GM06990 (cell line): ENCODE measurements at regions not wholly inside any gene's neighbourhood (a gene's known extent, or its start where the extent isn't known, plus 50 kb on each side); places are given as distances from the start of the nearest gene placed in this dataset.

Source experiments
- DNase-seq: peaks from one replicate; pipeline ENCODE4 v3.0.0-alpha.2; 2011; ENCODE audit not compliant: insufficient read length; ENCODE audit errors: extremely low read depth
- H3K27me3 ChIP-seq: replicated peaks from 2 replicates; pipeline ENCODE4 v1.6.0; 2011; ENCODE audit warnings: low read length; ENCODE audit not compliant: control insufficient read depth, insufficient read depth
- H3K36me3 ChIP-seq: 2 replicates; pipeline ENCODE4 v1.5.1; 2011; ENCODE audit warnings: low read length; ENCODE audit not compliant: control insufficient read depth, insufficient read depth
- H3K4me3 ChIP-seq: replicated peaks from 2 replicates; pipeline ENCODE4 v1.5.1; 2011; ENCODE audit warnings: low read depth, mild to moderate bottlenecking, control low read depth, low read length
- CTCF ChIP-seq: IDR thresholded peaks from 2 replicates; pipeline ENCODE4 v1.5.1; 2011; ENCODE audit warnings: low read length, control low read depth, mild to moderate bottlenecking, inconsistent platforms; ENCODE audit not compliant: insufficient read depth, poor library complexity, severe bottlenecking

DNA sequence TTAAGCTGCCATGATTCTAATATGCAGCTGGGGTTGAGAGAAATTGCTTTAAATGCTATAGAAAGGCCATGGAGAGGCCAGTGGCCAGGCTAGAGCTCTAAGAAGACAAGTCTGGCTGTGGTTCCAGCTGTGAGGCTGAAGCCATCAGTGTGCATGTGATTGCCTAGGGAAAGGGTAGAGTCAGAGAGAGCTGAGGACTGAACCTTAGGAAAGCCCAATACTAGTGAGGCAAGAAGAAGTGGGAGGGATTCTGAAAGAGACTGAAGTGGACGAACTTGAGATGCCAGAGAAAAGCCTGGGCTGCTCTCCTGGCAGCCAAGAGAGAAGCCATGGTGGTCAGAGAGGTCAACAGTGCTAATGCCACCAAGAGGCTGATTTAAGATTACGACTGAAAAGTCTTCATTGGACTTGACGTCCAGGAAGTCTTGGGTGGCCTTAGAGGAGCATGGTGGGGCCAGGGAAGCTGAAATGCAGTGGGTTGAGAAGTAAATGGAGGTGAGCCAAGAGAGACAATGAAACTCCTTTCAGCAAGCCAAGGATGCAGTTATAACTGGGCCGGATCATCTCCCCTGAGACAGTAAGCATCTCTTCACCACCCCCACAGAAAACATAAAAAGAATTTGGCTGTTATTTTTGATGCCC, 133.2 kb downstream of the TMEM174 start:
- no peak for DNase-seq
- no peaks in the 10 kb centered on the region for H3K36me3 ChIP-seq
- no peak for TF ChIP-seq CTCF
- H3K4me3 ChIP-seq, result no peak overlapping the region
- H3K27me3 ChIP-seq, result peaks cover 3% of the 10 kb centered on the region

GRCh38 chr5:73305386-73305785, 132.4 kb downstream of the TMEM174 start:
- peaks cover 3% of the 10 kb centered on the region for H3K27me3 ChIP-seq
- no peak for DNase-seq

DNA sequence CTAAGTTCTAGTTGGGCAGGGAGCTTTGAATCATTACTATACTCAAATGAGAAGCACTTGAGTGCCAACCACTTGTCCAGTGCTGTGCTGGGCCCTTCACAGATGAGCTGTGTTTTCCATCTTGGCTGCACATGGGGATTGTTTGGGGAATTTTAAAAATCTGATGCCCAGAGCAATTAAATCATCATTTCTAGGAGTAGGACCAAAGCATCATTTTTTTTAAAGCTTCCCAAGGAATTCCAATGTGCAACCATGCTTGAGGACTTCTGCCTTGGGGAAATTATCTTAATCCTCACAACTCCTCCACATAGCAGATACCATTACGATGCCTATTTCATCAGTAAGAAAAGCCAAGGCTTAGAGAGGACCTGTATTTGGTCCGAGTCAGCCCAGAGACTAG, 131.4 kb downstream of the TMEM174 start:
- TF ChIP-seq CTCF, result no peak
- DNase-seq, result no peak
- no peaks in the 10 kb centered on the region for H3K36me3 ChIP-seq
- peaks cover 3% of the 10 kb centered on the region for H3K27me3 ChIP-seq
- no peak overlapping the region for H3K4me3 ChIP-seq

More at GRCh38 chr5:73305386-73305785, 132.4 kb downstream of the TMEM174 start:
- Histone ChIP-seq H3K4me3 (no peak overlapping the region), H3K36me3 (no peaks in the 10 kb centered on the region)
- no peak for TF ChIP-seq CTCF

DNA sequence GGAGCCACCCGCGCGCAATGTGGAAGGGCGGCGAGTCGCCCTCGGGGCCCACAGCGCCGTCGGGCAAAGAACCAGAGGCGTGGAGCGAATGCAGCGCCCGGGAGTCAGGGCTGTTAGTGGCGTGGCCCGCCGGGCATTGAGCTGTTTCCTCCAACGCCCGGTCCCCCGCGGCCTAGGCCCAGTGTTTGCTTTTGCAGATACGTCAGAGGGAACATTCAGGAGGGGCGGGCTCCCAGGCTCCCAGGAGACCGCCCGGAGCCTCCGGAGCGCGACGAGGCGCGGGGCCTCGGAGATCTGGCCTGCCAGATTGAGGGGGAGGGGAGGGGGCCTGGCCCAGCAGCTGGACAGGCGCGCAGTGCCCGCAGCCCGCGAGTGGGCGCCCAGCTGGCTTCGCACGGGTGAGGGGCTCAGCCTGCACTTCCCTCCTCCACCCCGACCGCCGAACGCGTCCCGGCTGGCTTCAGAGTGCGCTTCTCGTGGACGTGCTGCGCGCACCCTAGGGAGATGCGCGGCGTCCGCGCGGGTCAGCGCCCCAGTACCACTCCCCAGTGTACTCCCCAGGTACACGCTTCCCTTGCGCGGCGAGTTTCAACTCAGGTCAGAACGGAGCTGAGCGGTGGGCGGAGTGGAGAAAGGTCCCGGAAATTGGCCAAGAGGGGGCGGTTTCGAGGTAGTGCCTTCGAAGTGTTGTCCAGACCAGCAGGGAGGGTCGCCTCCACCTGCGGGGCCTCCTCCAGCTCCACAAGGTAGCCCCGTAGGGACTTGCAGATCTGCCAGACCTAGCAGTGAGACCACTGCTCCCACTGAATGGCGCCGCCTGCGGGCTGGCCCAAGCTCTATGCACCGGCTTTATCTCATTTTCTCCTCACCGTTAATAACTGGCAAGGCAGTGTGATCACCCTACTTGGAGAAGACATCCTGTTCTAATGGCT, 130.4 kb downstream of the TMEM174 start:
- Histone ChIP-seq H3K27me3 (peaks cover 3% of the 10 kb centered on the region), H3K4me3 (no peak overlapping the region), H3K36me3 (no peaks in the 10 kb centered on the region)
- no peak for TF ChIP-seq CTCF
- no peak for DNase-seq

- Histone ChIP-seq H3K36me3 (no peaks in the 10 kb centered on the region), H3K27me3 (peaks cover 3% of the 10 kb centered on the region), H3K4me3 (no peak overlapping the region)
- no peak for DNase-seq
- no peak for TF ChIP-seq CTCF
Observed at GRCh38 chr5:73302797-73303147, 129.8 kb downstream of the TMEM174 start.
